Vagina (tissue), 2 donors: ENCODE measurements at regions not wholly inside any gene's neighbourhood (a gene's known extent, or its start where the extent isn't known, plus 50 kb on each side); places are given as distances from the start of the nearest gene placed in this dataset.

Experiments
- DNase-seq, 2 donors: peaks; one replicate each; pipeline ENCODE4 v3.0.0-alpha.2; 2017; ENCODE audit errors: extremely low spot score in 2 of 2
- H3K27ac ChIP-seq: fragments of 200-600 bp; sonication (generic); one replicate; pipeline ENCODE4 v1.5.1; 2019
- H3K27me3 ChIP-seq: fragments of 200-600 bp; sonication (generic); one replicate; pipeline ENCODE4 v1.5.1; 2019
- H3K36me3 ChIP-seq, 2 donors: fragments of 200-600 bp; sonication (generic); one replicate each; pipeline ENCODE4 v1.5.1; 2017 to 2019
- H3K4me1 ChIP-seq: fragments of 200-600 bp; sonication (generic); one replicate; pipeline ENCODE4 v1.5.1; 2019
- H3K4me3 ChIP-seq, 2 donors: fragments of 200-600 bp; sonication (generic); 1 replicate in 1 of 2; 2 replicates in 1 of 2; pipeline ENCODE4 v1.5.1; 2016 to 2019
- H3K9me3 ChIP-seq: fragments of 200-600 bp; sonication (generic); one replicate; pipeline ENCODE4 v1.5.1; 2019
- POLR2A ChIP-seq, 2 donors: fragments of 450-650 bp; IDR thresholded peaks; one replicate each; pipeline ENCODE4 v1.6.1; 2017; ENCODE audit warnings: antibody characterized with exemption in 2 of 2, mild to moderate bottlenecking in 2 of 2, moderate library complexity in 2 of 2
- POLR2AphosphoS5 ChIP-seq, 2 donors: sonication (generic); formaldehyde crosslinking; IDR thresholded peaks; one replicate each; pipeline ENCODE4 v1.9.0; 2017; ENCODE audit warnings: antibody characterized with exemption in 2 of 2, mild to moderate bottlenecking in 2 of 2, low read depth in 1 of 2; ENCODE audit not compliant: insufficient read depth in 1 of 2
- intact Hi-C: fragments of 100-400 bp; cut with DNase I; formaldehyde crosslinking; loops from one replicate; pipeline ENCODE4 v1.15.1; 2023
- TF ChIP-seq, protein P1 (sequence below), 3 experiments: fragments of 450-650 bp in 2 of 3; fragments of 200-600 bp in 1 of 3; sonication (generic) in 1 of 3; IDR thresholded peaks; one replicate each; pipeline ENCODE4 v1.5.1; 2017 to 2019; ENCODE audit warnings: antibody characterized with exemption in 3 of 3, mild to moderate bottlenecking in 2 of 3, moderate library complexity in 2 of 3

DNA sequence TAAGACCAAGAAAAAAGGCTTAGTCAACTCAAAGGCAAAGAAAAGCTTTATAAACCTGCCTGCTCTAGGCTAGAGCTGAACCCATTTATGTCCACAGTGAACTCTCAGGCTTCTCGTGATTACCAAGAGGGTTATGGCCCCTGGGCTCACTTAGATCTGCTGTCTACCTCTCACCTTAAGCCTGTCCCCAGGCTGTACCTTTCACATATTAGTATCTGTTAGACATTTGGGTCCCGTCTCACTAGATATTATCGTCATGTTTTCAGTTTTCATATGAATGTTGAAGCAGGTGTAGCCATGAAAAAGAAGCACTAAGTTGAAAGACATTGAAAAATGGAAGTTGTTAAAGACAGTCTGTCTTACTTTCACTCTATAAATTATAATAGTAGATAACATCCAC, 75.2 kb upstream of the COX7C start:
- no peak overlapping the region for H3K4me3 ChIP-seq
- TF ChIP-seq POLR2A (IDR thresholded peaks at IDR 0.05), result no peak
- TF ChIP-seq, protein P1, sequence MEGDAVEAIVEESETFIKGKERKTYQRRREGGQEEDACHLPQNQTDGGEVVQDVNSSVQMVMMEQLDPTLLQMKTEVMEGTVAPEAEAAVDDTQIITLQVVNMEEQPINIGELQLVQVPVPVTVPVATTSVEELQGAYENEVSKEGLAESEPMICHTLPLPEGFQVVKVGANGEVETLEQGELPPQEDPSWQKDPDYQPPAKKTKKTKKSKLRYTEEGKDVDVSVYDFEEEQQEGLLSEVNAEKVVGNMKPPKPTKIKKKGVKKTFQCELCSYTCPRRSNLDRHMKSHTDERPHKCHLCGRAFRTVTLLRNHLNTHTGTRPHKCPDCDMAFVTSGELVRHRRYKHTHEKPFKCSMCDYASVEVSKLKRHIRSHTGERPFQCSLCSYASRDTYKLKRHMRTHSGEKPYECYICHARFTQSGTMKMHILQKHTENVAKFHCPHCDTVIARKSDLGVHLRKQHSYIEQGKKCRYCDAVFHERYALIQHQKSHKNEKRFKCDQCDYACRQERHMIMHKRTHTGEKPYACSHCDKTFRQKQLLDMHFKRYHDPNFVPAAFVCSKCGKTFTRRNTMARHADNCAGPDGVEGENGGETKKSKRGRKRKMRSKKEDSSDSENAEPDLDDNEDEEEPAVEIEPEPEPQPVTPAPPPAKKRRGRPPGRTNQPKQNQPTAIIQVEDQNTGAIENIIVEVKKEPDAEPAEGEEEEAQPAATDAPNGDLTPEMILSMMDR (IDR thresholded peaks at IDR 0.05), result no peak
- TF ChIP-seq POLR2AphosphoS5 (IDR thresholded peaks at IDR 0.05; ENCODE audit: insufficient read depth in 1 of 2, low read depth in 1 of 2), result no peak
- no peaks in the 10 kb centered on the region for H3K4me1 ChIP-seq
- intact Hi-C loops, result no loop called here
- H3K9me3 ChIP-seq, result no peaks in the 10 kb centered on the region
- H3K27me3 ChIP-seq, result no peaks in the 10 kb centered on the region
- H3K27ac ChIP-seq, result no peak overlapping the region
- no peaks in the 10 kb centered on the region for H3K36me3 ChIP-seq
- DNase-seq, result no peak

DNA sequence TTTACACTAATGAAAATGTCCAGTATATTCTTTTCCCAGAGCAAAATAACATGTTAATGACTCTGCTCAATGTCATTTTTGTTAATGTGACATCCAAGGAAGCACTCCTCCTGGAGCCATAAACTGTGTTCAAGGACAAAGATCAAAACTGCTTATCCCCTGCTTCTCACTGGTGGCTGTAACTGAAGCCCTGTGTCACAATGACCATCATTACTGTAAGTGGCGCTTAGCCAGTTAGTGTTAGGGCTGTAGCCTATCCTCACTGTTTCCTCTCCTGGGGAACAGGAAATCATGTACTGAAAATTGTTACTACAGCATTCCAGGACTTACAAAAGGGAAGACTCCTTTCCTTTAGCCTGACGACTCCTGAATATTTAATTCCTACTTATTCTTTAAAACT, 71.7 kb upstream of the COX7C start:
- H3K4me1 ChIP-seq, result no peaks in the 10 kb centered on the region
- no peaks in the 10 kb centered on the region for H3K27me3 ChIP-seq
- no peak overlapping the region for H3K27ac ChIP-seq
- H3K4me3 ChIP-seq, result no peak overlapping the region
- DNase-seq, result no peak
- TF ChIP-seq POLR2A (IDR thresholded peaks at IDR 0.05) (no peak), POLR2AphosphoS5 (IDR thresholded peaks at IDR 0.05; ENCODE audit: insufficient read depth in 1 of 2, low read depth in 1 of 2) (no peak)
- TF ChIP-seq, protein P1 (IDR thresholded peaks at IDR 0.05), result no peak
- no peaks in the 10 kb centered on the region for H3K36me3 ChIP-seq
- intact Hi-C loops, result no loop called here
- no peaks in the 10 kb centered on the region for H3K9me3 ChIP-seq

DNA sequence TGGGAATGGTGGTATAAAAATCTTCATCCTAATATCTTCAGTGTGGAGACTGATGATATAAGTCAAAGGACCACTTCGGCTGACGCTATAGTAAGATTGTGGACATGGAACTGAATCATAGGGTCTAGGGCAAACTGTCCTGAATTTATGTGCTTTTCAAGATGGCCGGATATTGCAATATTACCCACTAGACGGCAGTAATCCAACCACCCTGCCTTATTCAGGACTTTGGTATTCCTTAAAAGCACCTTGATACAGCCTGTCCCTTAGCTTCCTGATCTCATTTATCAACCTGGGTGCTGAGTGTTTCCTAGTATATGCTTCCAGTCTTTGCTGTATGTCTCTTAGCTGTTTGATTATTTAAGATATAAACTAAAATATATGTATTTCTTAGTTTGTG, 71.2 kb upstream of the COX7C start:
- Histone ChIP-seq H3K27me3 (no peaks in the 10 kb centered on the region), H3K4me1 (no peaks in the 10 kb centered on the region), H3K36me3 (no peaks in the 10 kb centered on the region), H3K4me3 (no peak overlapping the region), H3K27ac (no peak overlapping the region), H3K9me3 (no peaks in the 10 kb centered on the region)
- no peak for DNase-seq
- intact Hi-C loops, result no loop called here
- TF ChIP-seq, protein P1 (IDR thresholded peaks at IDR 0.05), result no peak
- TF ChIP-seq POLR2A (IDR thresholded peaks at IDR 0.05) (no peak), POLR2AphosphoS5 (IDR thresholded peaks at IDR 0.05; ENCODE audit: insufficient read depth in 1 of 2, low read depth in 1 of 2) (no peak)

- no peak for DNase-seq
- H3K27ac ChIP-seq, result no peak overlapping the region
- no peaks in the 10 kb centered on the region for H3K27me3 ChIP-seq
- H3K9me3 ChIP-seq, result no peaks in the 10 kb centered on the region
- intact Hi-C loops, result no loop called here
- TF ChIP-seq POLR2A (IDR thresholded peaks at IDR 0.05), result no peak
- no peak for TF ChIP-seq POLR2AphosphoS5 (IDR thresholded peaks at IDR 0.05; ENCODE audit: insufficient read depth in 1 of 2, low read depth in 1 of 2)
- TF ChIP-seq, protein P1 (IDR thresholded peaks at IDR 0.05), result no peak
- no peak overlapping the region for H3K4me3 ChIP-seq
- H3K4me1 ChIP-seq, result no peaks in the 10 kb centered on the region
- H3K36me3 ChIP-seq, result no peaks in the 10 kb centered on the region
Measured at GRCh38 chr5:86554638-86555037, 63.1 kb upstream of the COX7C start.

GRCh38 chr5:86557920-86558319, 59.8 kb upstream of the COX7C start:
- TF ChIP-seq POLR2A (IDR thresholded peaks at IDR 0.05), result no peak
- TF ChIP-seq, protein P1 (IDR thresholded peaks at IDR 0.05), result no peak
- TF ChIP-seq POLR2AphosphoS5 (IDR thresholded peaks at IDR 0.05; ENCODE audit: insufficient read depth in 1 of 2, low read depth in 1 of 2), result no peak
- no peak overlapping the region for H3K27ac ChIP-seq
- no peaks in the 10 kb centered on the region for H3K4me1 ChIP-seq
- no peak overlapping the region for H3K4me3 ChIP-seq
- intact Hi-C loops, result no loop called here
- no peaks in the 10 kb centered on the region for H3K9me3 ChIP-seq
- DNase-seq, result no peak
- H3K36me3 ChIP-seq, result no peaks in the 10 kb centered on the region
- no peaks in the 10 kb centered on the region for H3K27me3 ChIP-seq
